ENCODE measurements at regions not wholly inside any gene's neighbourhood (a gene's known extent, or its start where the extent isn't known, plus 50 kb on each side); places are given as distances from the start of the nearest gene placed in this dataset.
"Not testable (repeated sequence)": the region's sequence is repeated elsewhere in the genome, so short reads cannot be mapped to it uniquely, and the experiment has no call there.

GRCh38 chr9:74092491-74092834 lies 404.7 kb upstream of the RORB start:
- Histone ChIP-seq H3K4me3 (no peak overlapping the region), H3K9me3 (no peaks in the 10 kb centered on the region), H3K4me1 (no peaks in the 10 kb centered on the region), H3K27ac (no peak overlapping the region), H3K27me3 (no peaks in the 10 kb centered on the region), H3K36me3 (no peaks in the 10 kb centered on the region)
- intact Hi-C loops (cut with DNase I), result no loop called here
- 94% methylated on average over 1 of the region's 1 CpG for whole genome bisulfite sequencing (ENCODE audit: insufficient coverage, low coverage, low lambda C conversion rate, missing lambda C conversion rate)
- TF ChIP-seq POLR2A (IDR thresholded peaks at IDR 0.05) (no peak), CTCF (IDR thresholded peaks at IDR 0.05) (no peak)
- DNase-seq (no peak), ATAC-seq (no peak)

- H3K27ac ChIP-seq; intact Hi-C loops (cut with DNase I); H3K27me3 ChIP-seq; H3K4me3 ChIP-seq; ATAC-seq; H3K4me1 ChIP-seq; DNase-seq; H3K36me3 ChIP-seq; H3K9me3 ChIP-seq: not testable (repeated sequence)
- WGBS (ENCODE audit: insufficient coverage, low coverage, low lambda C conversion rate, missing lambda C conversion rate), result no CpG with 5 or more reads among the region's 1 CpG
These were observed 403.1 kb upstream of the RORB start for GRCh38 chr9:74094037-74094436.

GRCh38 chr9:74094766-74095165 lies 402.4 kb upstream of the RORB start:
- Histone ChIP-seq H3K4me1 (no peaks in the 10 kb centered on the region), H3K27me3 (no peaks in the 10 kb centered on the region), H3K9me3 (no peaks in the 10 kb centered on the region), H3K36me3 (no peaks in the 10 kb centered on the region), H3K4me3 (no peak overlapping the region), H3K27ac (no peak overlapping the region)
- no peak for ATAC-seq
- 72% methylated on average over 1 of the region's 1 CpG for WGBS (ENCODE audit: insufficient coverage, low coverage, low lambda C conversion rate, missing lambda C conversion rate)
- intact Hi-C loops (cut with DNase I), result no loop called here
- TF ChIP-seq CTCF (IDR thresholded peaks at IDR 0.05) (no peak), POLR2A (IDR thresholded peaks at IDR 0.05) (no peak)
- DNase-seq, result no peak

GRCh38 chr9:74095925-74096324 lies 401.2 kb upstream of the RORB start:
- WGBS (ENCODE audit: insufficient coverage, low coverage, low lambda C conversion rate, missing lambda C conversion rate), result 85% methylated on average over 2 of the region's 2 CpGs
- H3K4me3 ChIP-seq, result no peak overlapping the region
- H3K36me3 ChIP-seq, result no peaks in the 10 kb centered on the region
- H3K27ac ChIP-seq, result no peak overlapping the region
- DNase-seq (no peak), ATAC-seq (no peak)
- H3K9me3 ChIP-seq, result no peaks in the 10 kb centered on the region
- TF ChIP-seq CTCF (IDR thresholded peaks at IDR 0.05), result no peak
- TF ChIP-seq POLR2A (IDR thresholded peaks at IDR 0.05), result no peak
- intact Hi-C loops (cut with DNase I), result no loop called here
- H3K27me3 ChIP-seq, result no peaks in the 10 kb centered on the region
- no peaks in the 10 kb centered on the region for H3K4me1 ChIP-seq

- no peaks in the 10 kb centered on the region for H3K9me3 ChIP-seq
- no peaks in the 10 kb centered on the region for H3K4me1 ChIP-seq
- intact Hi-C loops (cut with DNase I), result no loop called here
- TF ChIP-seq POLR2A (IDR thresholded peaks at IDR 0.05), result no peak
- TF ChIP-seq CTCF (IDR thresholded peaks at IDR 0.05), result no peak
- no peak for ATAC-seq
- H3K27me3 ChIP-seq, result no peaks in the 10 kb centered on the region
- H3K4me3 ChIP-seq, result no peak overlapping the region
- WGBS (ENCODE audit: insufficient coverage, low coverage, low lambda C conversion rate, missing lambda C conversion rate), result 86% methylated on average over 2 of the region's 2 CpGs
- H3K27ac ChIP-seq, result no peak overlapping the region
- DNase-seq, result no peak
- H3K36me3 ChIP-seq, result no peaks in the 10 kb centered on the region
These were observed 400.7 kb upstream of the RORB start for GRCh38 chr9:74096420-74096819.
